GM23338 (cell line): ENCODE measurements at regions not wholly inside any gene's neighbourhood (a gene's known extent, or its start where the extent isn't known, plus 50 kb on each side); places are given as distances from the start of the nearest gene placed in this dataset.

Source experiments
- ATAC-seq: fragments of 200-7000 bp; cut with Tn5 transposase; 3 replicates; pipeline ENCODE4 v1.9.1; 2020
- DNase-seq: peaks from one replicate; pipeline ENCODE4 v3.0.0-alpha.2; 2015; ENCODE audit warnings: low spot score
- H2AFZ ChIP-seq: fragments of 200-600 bp; sonication (generic); 2 replicates; pipeline ENCODE4 v1.8.0; 2016; ENCODE audit warnings: antibody characterized with exemption, mild to moderate bottlenecking, moderate library complexity
- H3F3A ChIP-seq: fragments of 200-600 bp; sonication (generic); replicated peaks from 2 replicates; pipeline ENCODE4 v1.8.0; 2017; ENCODE audit warnings: antibody characterized with exemption, mixed run types, low read depth
- H3K27ac ChIP-seq: fragments of 200-600 bp; sonication (generic); 2 replicates; pipeline ENCODE4 v1.6.1; 2016; ENCODE audit warnings: low read depth
- H3K27me3 ChIP-seq: fragments of 200-600 bp; sonication (generic); 2 replicates; pipeline ENCODE4 v1.8.0; 2016; ENCODE audit warnings: mild to moderate bottlenecking, mixed run types, moderate library complexity; ENCODE audit not compliant: insufficient read depth
- H3K36me3 ChIP-seq: fragments of 200-600 bp; sonication (generic); 2 replicates; pipeline ENCODE4 v1.8.0; 2016; ENCODE audit warnings: mild to moderate bottlenecking; ENCODE audit not compliant: insufficient read depth
- H3K4me1 ChIP-seq: fragments of 200-600 bp; sonication (generic); 2 replicates; pipeline ENCODE4 v1.8.0; 2016; ENCODE audit warnings: mild to moderate bottlenecking, moderate library complexity; ENCODE audit not compliant: insufficient read depth
- H3K4me2 ChIP-seq: fragments of 200-600 bp; sonication (generic); 2 replicates; pipeline ENCODE4 v1.7.1; 2017; ENCODE audit warnings: mixed run types
- H3K4me3 ChIP-seq: fragments of 200-600 bp; sonication (generic); 2 replicates; pipeline ENCODE4 v1.6.1; 2016; ENCODE audit warnings: mixed run types
- H3K79me2 ChIP-seq: fragments of 200-600 bp; sonication (generic); replicated peaks from 2 replicates; pipeline ENCODE4 v1.8.0; 2017; ENCODE audit warnings: mild to moderate bottlenecking; ENCODE audit not compliant: insufficient read depth
- H3K9me2 ChIP-seq: fragments of 200-600 bp; sonication (generic); 2 replicates; pipeline ENCODE4 v1.8.0; 2017; ENCODE audit not compliant: insufficient read depth
- H4K20me1 ChIP-seq: fragments of 200-600 bp; sonication (generic); replicated peaks from 2 replicates; pipeline ENCODE4 v1.8.0; 2017; ENCODE audit warnings: mild to moderate bottlenecking; ENCODE audit not compliant: insufficient read depth
- H3K27ac Mint-ChIP-seq: 2 replicates; pipeline ENCODE4 v1.8.0; 2020; ENCODE audit warnings: inconsistent platforms, mild to moderate bottlenecking, moderate library complexity, mixed read lengths
- H3K27me3 Mint-ChIP-seq: 3 replicates; pipeline ENCODE4 v1.8.0; 2022; ENCODE audit warnings: low read depth, mild to moderate bottlenecking, moderate library complexity, mixed read lengths, inconsistent platforms; ENCODE audit not compliant: insufficient read depth, poor library complexity
- H3K36me3 Mint-ChIP-seq: 3 replicates; pipeline ENCODE4 v1.8.0; 2021; ENCODE audit warnings: low read depth, mild to moderate bottlenecking, inconsistent platforms, moderate library complexity, mixed read lengths
- H3K4me1 Mint-ChIP-seq: 3 replicates; pipeline ENCODE4 v1.8.0; 2020; ENCODE audit warnings: mild to moderate bottlenecking, inconsistent platforms, mixed read lengths
- H3K4me3 Mint-ChIP-seq: 3 replicates; pipeline ENCODE4 v1.8.0; 2021; ENCODE audit warnings: moderate library complexity, mild to moderate bottlenecking, inconsistent platforms, mixed read lengths
- H3K9me3 Mint-ChIP-seq: 3 replicates; pipeline ENCODE4 v1.8.0; 2020; ENCODE audit warnings: moderate library complexity, mild to moderate bottlenecking, inconsistent platforms, mixed read lengths
- CREB1 ChIP-seq: fragments of 250-450 bp; sonication (Bioruptor Pico); IDR thresholded peaks from 2 replicates; pipeline ENCODE4 v1.5.0; 2020; ENCODE audit warnings: low read depth, mild to moderate bottlenecking, moderate library complexity
- EZH2phosphoT487 ChIP-seq: fragments of 200-600 bp; sonication (generic); IDR thresholded peaks from one replicate; pipeline ENCODE4 v1.8.1; 2018; ENCODE audit warnings: antibody characterized with exemption; ENCODE audit not compliant: unreplicated experiment
- NANOG ChIP-seq: IDR thresholded peaks from 2 replicates; pipeline ENCODE4 v1.6.1; 2016; ENCODE audit warnings: antibody characterized with exemption, borderline replicate concordance
- ZNF114 ChIP-seq: fragments of 250-450 bp; sonication (Bioruptor Pico); IDR thresholded peaks from 2 replicates; pipeline ENCODE4 v1.5.0; 2020; ENCODE audit warnings: mild to moderate bottlenecking, moderate library complexity
- ZNF331 ChIP-seq: fragments of 250-450 bp; sonication (Bioruptor Pico); IDR thresholded peaks from 2 replicates; pipeline ENCODE4 v1.5.0; 2020; ENCODE audit warnings: low read depth, mild to moderate bottlenecking, moderate library complexity
- TF ChIP-seq, protein P1 (sequence below), 2 experiments: fragments of 200-600 bp in 1 of 2; sonication (generic) in 1 of 2; conservative IDR thresholded peaks; 2 replicates each; pipeline versions ENCODE4 v1.5.1 to v1.6.1; 2016 to 2017; ENCODE audit warnings: antibody characterized with exemption in 2 of 2, low read depth in 2 of 2, mild to moderate bottlenecking in 2 of 2, moderate library complexity in 1 of 2
- TF ChIP-seq, protein P2 (sequence below): fragments of 250-450 bp; sonication (Bioruptor Pico); IDR thresholded peaks from 2 replicates; pipeline ENCODE4 v1.5.0; 2020; ENCODE audit warnings: mild to moderate bottlenecking, moderate library complexity
- TF ChIP-seq, protein P3 (sequence below): IDR thresholded peaks from one replicate; pipeline ENCODE4 v1.6.1; 2018; ENCODE audit warnings: antibody characterized with exemption; ENCODE audit not compliant: unreplicated experiment
- TF ChIP-seq, protein P4 (sequence below): IDR thresholded peaks from 2 replicates; pipeline ENCODE4 v1.6.1; 2016; ENCODE audit warnings: antibody characterized with exemption

DNA sequence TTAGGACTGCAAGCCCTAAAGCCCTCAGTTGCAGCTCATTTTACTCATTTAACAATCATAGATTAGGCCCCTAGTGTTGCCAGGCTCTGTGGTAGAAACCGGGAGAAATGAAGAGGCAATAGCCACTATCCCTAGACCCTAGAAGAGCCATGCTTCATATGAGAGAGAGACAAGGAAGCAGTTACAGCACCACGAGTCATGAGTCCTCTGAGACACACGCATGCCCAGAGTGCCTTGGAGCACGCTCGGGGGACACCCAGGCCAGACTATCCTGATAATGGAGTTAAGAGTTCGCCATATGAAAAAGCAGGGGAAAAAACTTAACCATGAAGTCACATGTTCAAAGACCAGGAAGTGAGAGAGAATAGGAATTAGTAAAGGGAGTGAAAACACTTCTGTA is 321.5 kb upstream of the PKDCC start:
- H2AFZ ChIP-seq = peak overlapping the region; percentile 38; the same call in 1 of the 2 replicates
- Mint-ChIP-seq H3K4me1 (peaks cover 11% of the 10 kb centered on the region; the same call in 2 of the 3 replicates), H3K27me3 (peaks cover 4% of the 10 kb centered on the region), H3K9me3 (no peaks in the 10 kb centered on the region), H3K27ac (no peak overlapping the region), H3K36me3 (no peaks in the 10 kb centered on the region), H3K4me3 (no peak overlapping the region)
- no peaks in the 10 kb centered on the region for H3K27me3 ChIP-seq
- no peak for ATAC-seq
- no peak for TF ChIP-seq ZNF331 (CRISPR knock-in tag)
- TF ChIP-seq CREB1 (CRISPR knock-in tag) = no peak
- TF ChIP-seq, protein P1, sequence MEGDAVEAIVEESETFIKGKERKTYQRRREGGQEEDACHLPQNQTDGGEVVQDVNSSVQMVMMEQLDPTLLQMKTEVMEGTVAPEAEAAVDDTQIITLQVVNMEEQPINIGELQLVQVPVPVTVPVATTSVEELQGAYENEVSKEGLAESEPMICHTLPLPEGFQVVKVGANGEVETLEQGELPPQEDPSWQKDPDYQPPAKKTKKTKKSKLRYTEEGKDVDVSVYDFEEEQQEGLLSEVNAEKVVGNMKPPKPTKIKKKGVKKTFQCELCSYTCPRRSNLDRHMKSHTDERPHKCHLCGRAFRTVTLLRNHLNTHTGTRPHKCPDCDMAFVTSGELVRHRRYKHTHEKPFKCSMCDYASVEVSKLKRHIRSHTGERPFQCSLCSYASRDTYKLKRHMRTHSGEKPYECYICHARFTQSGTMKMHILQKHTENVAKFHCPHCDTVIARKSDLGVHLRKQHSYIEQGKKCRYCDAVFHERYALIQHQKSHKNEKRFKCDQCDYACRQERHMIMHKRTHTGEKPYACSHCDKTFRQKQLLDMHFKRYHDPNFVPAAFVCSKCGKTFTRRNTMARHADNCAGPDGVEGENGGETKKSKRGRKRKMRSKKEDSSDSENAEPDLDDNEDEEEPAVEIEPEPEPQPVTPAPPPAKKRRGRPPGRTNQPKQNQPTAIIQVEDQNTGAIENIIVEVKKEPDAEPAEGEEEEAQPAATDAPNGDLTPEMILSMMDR (conservative IDR thresholded peaks at IDR 0.05; ENCODE audit: low read depth in 2 of 2) = no peak
- TF ChIP-seq, protein P2, sequence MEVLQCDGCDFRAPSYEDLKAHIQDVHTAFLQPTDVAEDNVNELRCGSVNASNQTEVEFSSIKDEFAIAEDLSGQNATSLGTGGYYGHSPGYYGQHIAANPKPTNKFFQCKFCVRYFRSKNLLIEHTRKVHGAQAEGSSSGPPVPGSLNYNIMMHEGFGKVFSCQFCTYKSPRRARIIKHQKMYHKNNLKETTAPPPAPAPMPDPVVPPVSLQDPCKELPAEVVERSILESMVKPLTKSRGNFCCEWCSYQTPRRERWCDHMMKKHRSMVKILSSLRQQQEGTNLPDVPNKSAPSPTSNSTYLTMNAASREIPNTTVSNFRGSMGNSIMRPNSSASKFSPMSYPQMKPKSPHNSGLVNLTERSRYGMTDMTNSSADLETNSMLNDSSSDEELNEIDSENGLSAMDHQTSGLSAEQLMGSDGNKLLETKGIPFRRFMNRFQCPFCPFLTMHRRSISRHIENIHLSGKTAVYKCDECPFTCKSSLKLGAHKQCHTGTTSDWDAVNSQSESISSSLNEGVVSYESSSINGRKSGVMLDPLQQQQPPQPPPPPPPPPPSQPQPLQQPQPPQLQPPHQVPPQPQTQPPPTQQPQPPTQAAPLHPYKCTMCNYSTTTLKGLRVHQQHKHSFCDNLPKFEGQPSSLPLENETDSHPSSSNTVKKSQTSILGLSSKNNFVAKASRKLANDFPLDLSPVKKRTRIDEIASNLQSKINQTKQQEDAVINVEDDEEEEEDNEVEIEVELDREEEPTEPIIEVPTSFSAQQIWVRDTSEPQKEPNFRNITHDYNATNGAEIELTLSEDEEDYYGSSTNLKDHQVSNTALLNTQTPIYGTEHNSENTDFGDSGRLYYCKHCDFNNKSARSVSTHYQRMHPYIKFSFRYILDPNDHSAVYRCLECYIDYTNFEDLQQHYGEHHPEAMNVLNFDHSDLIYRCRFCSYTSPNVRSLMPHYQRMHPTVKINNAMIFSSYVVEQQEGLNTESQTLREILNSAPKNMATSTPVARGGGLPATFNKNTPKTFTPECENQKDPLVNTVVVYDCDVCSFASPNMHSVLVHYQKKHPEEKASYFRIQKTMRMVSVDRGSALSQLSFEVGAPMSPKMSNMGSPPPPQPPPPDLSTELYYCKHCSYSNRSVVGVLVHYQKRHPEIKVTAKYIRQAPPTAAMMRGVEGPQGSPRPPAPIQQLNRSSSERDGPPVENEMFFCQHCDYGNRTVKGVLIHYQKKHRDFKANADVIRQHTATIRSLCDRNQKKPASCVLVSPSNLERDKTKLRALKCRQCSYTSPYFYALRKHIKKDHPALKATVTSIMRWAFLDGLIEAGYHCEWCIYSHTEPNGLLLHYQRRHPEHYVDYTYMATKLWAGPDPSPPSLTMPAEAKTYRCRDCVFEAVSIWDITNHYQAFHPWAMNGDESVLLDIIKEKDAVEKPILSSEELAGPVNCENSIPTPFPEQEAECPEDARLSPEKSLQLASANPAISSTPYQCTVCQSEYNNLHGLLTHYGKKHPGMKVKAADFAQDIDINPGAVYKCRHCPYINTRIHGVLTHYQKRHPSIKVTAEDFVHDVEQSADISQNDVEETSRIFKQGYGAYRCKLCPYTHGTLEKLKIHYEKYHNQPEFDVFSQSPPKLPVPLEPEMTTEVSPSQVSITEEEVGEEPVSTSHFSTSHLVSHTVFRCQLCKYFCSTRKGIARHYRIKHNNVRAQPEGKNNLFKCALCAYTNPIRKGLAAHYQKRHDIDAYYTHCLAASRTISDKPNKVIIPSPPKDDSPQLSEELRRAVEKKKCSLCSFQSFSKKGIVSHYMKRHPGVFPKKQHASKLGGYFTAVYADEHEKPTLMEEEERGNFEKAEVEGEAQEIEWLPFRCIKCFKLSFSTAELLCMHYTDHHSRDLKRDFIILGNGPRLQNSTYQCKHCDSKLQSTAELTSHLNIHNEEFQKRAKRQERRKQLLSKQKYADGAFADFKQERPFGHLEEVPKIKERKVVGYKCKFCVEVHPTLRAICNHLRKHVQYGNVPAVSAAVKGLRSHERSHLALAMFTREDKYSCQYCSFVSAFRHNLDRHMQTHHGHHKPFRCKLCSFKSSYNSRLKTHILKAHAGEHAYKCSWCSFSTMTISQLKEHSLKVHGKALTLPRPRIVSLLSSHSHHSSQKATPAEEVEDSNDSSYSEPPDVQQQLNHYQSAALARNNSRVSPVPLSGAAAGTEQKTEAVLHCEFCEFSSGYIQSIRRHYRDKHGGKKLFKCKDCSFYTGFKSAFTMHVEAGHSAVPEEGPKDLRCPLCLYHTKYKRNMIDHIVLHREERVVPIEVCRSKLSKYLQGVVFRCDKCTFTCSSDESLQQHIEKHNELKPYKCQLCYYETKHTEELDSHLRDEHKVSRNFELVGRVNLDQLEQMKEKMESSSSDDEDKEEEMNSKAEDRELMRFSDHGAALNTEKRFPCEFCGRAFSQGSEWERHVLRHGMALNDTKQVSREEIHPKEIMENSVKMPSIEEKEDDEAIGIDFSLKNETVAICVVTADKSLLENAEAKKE = no peak
- no peak for TF ChIP-seq ZNF114
- TF ChIP-seq NANOG = no peak
- TF ChIP-seq, protein P3, sequence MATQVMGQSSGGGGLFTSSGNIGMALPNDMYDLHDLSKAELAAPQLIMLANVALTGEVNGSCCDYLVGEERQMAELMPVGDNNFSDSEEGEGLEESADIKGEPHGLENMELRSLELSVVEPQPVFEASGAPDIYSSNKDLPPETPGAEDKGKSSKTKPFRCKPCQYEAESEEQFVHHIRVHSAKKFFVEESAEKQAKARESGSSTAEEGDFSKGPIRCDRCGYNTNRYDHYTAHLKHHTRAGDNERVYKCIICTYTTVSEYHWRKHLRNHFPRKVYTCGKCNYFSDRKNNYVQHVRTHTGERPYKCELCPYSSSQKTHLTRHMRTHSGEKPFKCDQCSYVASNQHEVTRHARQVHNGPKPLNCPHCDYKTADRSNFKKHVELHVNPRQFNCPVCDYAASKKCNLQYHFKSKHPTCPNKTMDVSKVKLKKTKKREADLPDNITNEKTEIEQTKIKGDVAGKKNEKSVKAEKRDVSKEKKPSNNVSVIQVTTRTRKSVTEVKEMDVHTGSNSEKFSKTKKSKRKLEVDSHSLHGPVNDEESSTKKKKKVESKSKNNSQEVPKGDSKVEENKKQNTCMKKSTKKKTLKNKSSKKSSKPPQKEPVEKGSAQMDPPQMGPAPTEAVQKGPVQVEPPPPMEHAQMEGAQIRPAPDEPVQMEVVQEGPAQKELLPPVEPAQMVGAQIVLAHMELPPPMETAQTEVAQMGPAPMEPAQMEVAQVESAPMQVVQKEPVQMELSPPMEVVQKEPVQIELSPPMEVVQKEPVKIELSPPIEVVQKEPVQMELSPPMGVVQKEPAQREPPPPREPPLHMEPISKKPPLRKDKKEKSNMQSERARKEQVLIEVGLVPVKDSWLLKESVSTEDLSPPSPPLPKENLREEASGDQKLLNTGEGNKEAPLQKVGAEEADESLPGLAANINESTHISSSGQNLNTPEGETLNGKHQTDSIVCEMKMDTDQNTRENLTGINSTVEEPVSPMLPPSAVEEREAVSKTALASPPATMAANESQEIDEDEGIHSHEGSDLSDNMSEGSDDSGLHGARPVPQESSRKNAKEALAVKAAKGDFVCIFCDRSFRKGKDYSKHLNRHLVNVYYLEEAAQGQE = no peak
- no peak for TF ChIP-seq EZH2phosphoT487
- TF ChIP-seq, protein P4, sequence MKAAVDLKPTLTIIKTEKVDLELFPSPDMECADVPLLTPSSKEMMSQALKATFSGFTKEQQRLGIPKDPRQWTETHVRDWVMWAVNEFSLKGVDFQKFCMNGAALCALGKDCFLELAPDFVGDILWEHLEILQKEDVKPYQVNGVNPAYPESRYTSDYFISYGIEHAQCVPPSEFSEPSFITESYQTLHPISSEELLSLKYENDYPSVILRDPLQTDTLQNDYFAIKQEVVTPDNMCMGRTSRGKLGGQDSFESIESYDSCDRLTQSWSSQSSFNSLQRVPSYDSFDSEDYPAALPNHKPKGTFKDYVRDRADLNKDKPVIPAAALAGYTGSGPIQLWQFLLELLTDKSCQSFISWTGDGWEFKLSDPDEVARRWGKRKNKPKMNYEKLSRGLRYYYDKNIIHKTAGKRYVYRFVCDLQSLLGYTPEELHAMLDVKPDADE = no peak
- DNase-seq = no peak
- no peaks in the 10 kb centered on the region for H3K36me3 ChIP-seq
- no peak overlapping the region for H3K27ac ChIP-seq
- H3K9me2 ChIP-seq = peaks cover 10% of the 10 kb centered on the region
- H3K4me3 ChIP-seq = no peak overlapping the region
- no peaks in the 10 kb centered on the region for H3F3A ChIP-seq
- H3K4me1 ChIP-seq = peaks cover 17% of the 10 kb centered on the region
- no peaks in the 10 kb centered on the region for H3K79me2 ChIP-seq
- H4K20me1 ChIP-seq = no peaks in the 10 kb centered on the region
- H3K4me2 ChIP-seq = no peak overlapping the region
